Transverse colon (tissue), 4 donors: ENCODE measurements at regions not wholly inside any gene's neighbourhood (a gene's known extent, or its start where the extent isn't known, plus 50 kb on each side); places are given as distances from the start of the nearest gene placed in this dataset.

Experiments used
- POLR2AphosphoS5 ChIP-seq, 3 donors: sonication (generic); formaldehyde crosslinking; IDR thresholded peaks; one replicate each; pipeline ENCODE4 v1.6.1; 2016; ENCODE audit warnings: antibody characterized with exemption in 3 of 3
- TF ChIP-seq, protein P1 (sequence below), 5 experiments: fragments of 200-600 bp in 3 of 5; fragments of 450-650 bp in 2 of 5; sonication (generic) in 3 of 5; IDR thresholded peaks; 1 replicate in 2 of 5; 2 replicates in 3 of 5; pipeline ENCODE4 v1.5.1; 2016 to 2017; ENCODE audit warnings: antibody characterized with exemption in 5 of 5, inconsistent platforms in 3 of 5, mild to moderate bottlenecking in 2 of 5, moderate library complexity in 1 of 5

DNA sequence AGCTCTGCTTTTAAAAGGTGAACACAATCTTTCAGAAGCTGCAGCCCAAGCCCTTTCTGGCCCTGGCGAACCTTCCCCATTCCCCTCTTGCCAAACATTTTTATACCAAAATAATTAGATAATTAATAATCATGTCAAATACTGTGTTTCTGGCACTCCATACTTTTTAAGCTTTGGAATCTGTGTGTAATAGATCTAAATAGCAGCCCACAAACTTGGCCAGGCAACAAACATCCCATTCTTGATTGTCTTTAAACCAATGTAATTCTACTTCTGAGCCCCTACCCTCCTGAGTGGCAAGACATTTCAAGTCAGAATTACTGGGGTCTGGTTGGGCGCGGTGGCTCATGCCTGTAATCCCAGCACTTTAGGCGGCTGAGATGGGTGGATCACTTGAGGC lies 137.7 kb downstream of the NAV1 start:
- TF ChIP-seq, protein P1, sequence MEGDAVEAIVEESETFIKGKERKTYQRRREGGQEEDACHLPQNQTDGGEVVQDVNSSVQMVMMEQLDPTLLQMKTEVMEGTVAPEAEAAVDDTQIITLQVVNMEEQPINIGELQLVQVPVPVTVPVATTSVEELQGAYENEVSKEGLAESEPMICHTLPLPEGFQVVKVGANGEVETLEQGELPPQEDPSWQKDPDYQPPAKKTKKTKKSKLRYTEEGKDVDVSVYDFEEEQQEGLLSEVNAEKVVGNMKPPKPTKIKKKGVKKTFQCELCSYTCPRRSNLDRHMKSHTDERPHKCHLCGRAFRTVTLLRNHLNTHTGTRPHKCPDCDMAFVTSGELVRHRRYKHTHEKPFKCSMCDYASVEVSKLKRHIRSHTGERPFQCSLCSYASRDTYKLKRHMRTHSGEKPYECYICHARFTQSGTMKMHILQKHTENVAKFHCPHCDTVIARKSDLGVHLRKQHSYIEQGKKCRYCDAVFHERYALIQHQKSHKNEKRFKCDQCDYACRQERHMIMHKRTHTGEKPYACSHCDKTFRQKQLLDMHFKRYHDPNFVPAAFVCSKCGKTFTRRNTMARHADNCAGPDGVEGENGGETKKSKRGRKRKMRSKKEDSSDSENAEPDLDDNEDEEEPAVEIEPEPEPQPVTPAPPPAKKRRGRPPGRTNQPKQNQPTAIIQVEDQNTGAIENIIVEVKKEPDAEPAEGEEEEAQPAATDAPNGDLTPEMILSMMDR (IDR thresholded peaks at IDR 0.05): no peak
- TF ChIP-seq POLR2AphosphoS5 (IDR thresholded peaks at IDR 0.05): no peak
